ENCODE measurements at regions not wholly inside any gene's neighbourhood (a gene's known extent, or its start where the extent isn't known, plus 50 kb on each side); places are given as distances from the start of the nearest gene placed in this dataset.

DNA sequence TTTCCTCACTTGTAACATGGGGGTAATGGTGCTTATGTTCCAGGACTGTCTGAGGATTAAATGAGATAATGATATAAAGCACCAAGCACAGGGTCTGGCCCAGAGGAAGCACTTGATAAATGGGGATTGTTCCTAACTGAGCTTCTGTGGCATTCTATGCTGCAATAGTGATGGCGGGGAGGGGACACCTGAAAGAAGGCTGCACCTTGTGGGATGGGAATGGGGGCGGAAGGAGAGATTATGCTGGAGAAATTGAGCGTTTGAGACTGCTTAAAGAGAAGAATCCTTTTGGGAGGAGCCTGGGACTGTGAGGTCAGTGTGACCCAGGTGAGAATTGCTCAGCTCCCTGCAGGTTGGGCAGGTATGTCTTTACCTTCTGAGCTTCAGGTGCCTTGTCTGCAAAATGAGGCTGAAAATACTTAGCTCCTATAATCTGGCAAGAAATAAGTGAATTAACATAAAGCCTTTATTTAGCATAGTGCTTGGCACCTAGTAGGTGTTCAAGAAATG is 55.9 kb upstream of the CTPS1 start:
- TF ChIP-seq, protein P1, sequence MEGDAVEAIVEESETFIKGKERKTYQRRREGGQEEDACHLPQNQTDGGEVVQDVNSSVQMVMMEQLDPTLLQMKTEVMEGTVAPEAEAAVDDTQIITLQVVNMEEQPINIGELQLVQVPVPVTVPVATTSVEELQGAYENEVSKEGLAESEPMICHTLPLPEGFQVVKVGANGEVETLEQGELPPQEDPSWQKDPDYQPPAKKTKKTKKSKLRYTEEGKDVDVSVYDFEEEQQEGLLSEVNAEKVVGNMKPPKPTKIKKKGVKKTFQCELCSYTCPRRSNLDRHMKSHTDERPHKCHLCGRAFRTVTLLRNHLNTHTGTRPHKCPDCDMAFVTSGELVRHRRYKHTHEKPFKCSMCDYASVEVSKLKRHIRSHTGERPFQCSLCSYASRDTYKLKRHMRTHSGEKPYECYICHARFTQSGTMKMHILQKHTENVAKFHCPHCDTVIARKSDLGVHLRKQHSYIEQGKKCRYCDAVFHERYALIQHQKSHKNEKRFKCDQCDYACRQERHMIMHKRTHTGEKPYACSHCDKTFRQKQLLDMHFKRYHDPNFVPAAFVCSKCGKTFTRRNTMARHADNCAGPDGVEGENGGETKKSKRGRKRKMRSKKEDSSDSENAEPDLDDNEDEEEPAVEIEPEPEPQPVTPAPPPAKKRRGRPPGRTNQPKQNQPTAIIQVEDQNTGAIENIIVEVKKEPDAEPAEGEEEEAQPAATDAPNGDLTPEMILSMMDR (IDR thresholded peaks at IDR 0.05) = no peak
- TF ChIP-seq EP300 (IDR thresholded peaks at IDR 0.05) (no peak), POLR2AphosphoS5 (IDR thresholded peaks at IDR 0.05) (no peak)
